Loucy (cell line): ENCODE measurements at regions not wholly inside any gene's neighbourhood (a gene's known extent, or its start where the extent isn't known, plus 50 kb on each side); places are given as distances from the start of the nearest gene placed in this dataset.

Experiments used
- CTCF ChIP-seq: fragments of 200-600 bp; sonication (generic); conservative IDR thresholded peaks from 2 replicates; pipeline ENCODE4 v1.5.1; 2014; ENCODE audit warnings: mild to moderate bottlenecking, antibody characterized with exemption, low read length
- EZH2phosphoT487 ChIP-seq: fragments of 200-600 bp; IDR thresholded peaks from 2 replicates; pipeline ENCODE4 v1.6.1; 2018; ENCODE audit warnings: antibody characterized with exemption, mild to moderate bottlenecking, moderate library complexity, borderline replicate concordance

GRCh38 chr13:77459592-77459991 lies 75.9 kb upstream of the SCEL start:
- TF ChIP-seq CTCF (no peak), EZH2phosphoT487 (no peak)
